GM13976 (cell line): ENCODE measurements at regions not wholly inside any gene's neighbourhood (a gene's known extent, or its start where the extent isn't known, plus 50 kb on each side); places are given as distances from the start of the nearest gene placed in this dataset.

Experiments
- DNase-seq: peaks from one replicate; pipeline ENCODE4 v3.0.0; 2012; ENCODE audit warnings: low spot score
- CTCF ChIP-seq: IDR thresholded peaks from 2 replicates; pipeline ENCODE4 v1.5.1; 2012; ENCODE audit warnings: borderline replicate concordance, mild to moderate bottlenecking; ENCODE audit not compliant: insufficient read depth; ENCODE audit errors: extremely low read depth, missing control alignments, control extremely low read depth
- in situ Hi-C: fragments of 300-500 bp; cut with MboI; formaldehyde crosslinking; loops from one replicate; pipeline ENCODE4 v1.12.0; 2022; ENCODE audit warnings: low sequenced_read_pairs, mixed read lengths, inconsistent platforms; ENCODE audit not compliant: unreplicated experiment

GRCh38 chr9:31799953-31800609 lies 584.4 kb upstream of the ACO1 start:
- in situ Hi-C loops = loop anchor here (25.0 kb wide), 1 partner anchor 663 kb away; no protein-coding TSS in a partner anchor
- peak; percentile 31 for TF ChIP-seq CTCF
- no peak for DNase-seq

GRCh38 chr9:31807574-31808256 lies 576.7 kb upstream of the ACO1 start:
- TF ChIP-seq CTCF = no peak
- in situ Hi-C loops = no loop called here
- DNase-seq = no peak

DNA sequence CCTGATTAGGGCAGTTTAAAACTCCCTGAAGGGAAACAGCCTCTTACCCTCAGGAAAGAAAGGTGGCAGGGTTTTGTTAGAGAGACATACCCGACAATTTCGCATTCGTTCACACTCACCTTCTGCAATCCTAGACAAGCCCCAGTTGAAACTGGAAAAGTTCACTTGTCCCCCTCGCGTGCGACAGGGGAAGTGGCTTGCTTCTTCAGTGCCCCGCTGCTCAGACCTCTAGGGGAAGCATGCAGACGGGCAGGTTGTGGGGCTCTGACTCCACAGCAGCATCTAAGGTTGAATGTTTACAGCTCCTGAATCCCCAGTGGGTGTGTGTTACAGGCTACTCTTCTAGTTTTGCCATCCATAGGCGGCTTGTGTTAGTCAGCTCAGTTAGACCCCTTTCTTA lies 575.7 kb upstream of the ACO1 start:
- in situ Hi-C loops = no loop called here
- TF ChIP-seq CTCF = no peak
- DNase-seq = no peak

DNA sequence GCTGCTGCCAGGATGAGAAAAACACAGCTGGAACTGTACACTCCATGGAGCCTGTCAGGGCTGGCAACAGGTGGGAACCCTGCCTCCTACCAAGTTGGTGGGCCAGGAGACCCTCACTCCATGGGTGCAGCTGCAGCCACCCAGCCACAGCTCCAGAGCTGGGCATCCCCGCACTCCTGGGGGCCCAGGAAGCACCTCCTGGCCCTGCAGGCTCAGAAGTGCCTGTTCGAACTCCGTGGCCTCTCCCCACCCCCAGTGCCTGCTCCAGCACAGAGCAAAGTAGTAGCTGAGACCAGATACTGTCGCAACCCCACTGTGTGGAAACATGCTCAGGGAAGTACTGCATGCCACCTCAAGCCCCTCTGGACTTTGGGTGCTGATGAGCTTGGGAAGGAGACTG lies 564.0 kb upstream of the ACO1 start:
- in situ Hi-C loops = no loop called here
- TF ChIP-seq CTCF = no peak

DNA sequence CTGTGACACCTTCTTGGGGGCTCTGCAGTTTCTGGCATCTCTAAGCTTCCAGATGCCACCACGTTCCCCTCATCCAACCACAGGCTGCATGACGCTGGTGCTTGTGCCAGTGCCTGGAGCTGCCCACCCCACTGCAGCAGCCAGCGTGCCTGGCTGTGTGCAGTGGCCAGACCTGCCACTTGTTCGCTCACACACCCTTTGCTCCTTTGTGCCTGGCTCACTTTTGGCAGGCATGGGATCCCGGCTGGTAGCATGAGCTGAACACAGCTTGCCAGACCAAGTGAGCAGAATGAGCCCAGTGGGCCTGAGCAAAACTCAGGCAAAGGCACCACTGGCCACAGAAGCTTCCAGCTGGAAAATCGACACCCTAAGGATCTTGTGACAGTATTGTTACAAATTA lies 562.9 kb upstream of the ACO1 start:
- in situ Hi-C loops = no loop called here
- no peak for TF ChIP-seq CTCF
- DNase-seq = no peak

More for the DNA sequence above, 564.0 kb upstream of the ACO1 start:
- no peak for DNase-seq

DNA sequence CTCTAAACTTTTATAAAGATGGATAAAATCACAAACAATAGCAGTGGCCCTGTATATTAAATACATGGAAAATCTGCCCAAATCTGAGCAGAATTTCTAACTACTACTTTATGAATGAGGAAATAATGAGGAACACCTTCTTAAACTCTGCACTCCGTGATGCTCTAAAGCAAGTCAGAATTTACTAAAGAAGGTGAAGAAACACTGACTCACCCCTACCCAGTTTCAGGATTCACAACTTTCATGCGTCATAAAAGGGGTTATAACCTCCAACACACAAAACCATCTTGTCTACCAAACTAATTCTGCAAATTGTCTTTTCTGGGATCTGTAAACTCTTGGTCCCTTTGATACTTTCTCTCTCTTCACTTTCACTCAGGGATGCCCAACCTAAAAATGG lies 561.1 kb upstream of the ACO1 start:
- DNase-seq = no peak
- in situ Hi-C loops = no loop called here
- TF ChIP-seq CTCF = no peak

DNA sequence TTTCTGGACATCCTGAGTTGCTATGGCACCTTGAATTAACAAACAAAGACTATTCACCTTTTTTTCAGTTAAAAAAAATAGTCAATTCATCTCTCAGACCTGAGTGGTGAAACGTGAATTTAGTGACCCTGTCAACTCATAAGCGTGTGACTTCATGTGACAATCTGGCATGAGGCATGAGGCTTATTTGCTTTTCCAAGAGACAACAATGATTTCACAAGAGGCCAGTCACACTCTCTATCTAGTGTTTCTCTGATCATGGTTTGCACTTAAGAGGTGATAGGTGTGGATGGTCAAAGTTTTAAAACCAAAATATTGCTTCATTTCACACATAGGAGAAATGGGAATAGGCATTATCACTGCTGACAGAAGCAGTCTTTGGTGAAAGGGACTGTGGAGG lies 559.6 kb upstream of the ACO1 start:
- no peak for DNase-seq
- in situ Hi-C loops = no loop called here
- TF ChIP-seq CTCF = no peak
